GM23338 (cell line): ENCODE measurements at regions not wholly inside any gene's neighbourhood (a gene's known extent, or its start where the extent isn't known, plus 50 kb on each side); places are given as distances from the start of the nearest gene placed in this dataset.

ENCODE experiments used
- CREB1 ChIP-seq: fragments of 250-450 bp; sonication (Bioruptor Pico); IDR thresholded peaks from 2 replicates; pipeline ENCODE4 v1.5.0; 2020; ENCODE audit warnings: low read depth, mild to moderate bottlenecking, moderate library complexity
- EZH2 ChIP-seq: fragments of 200-600 bp; sonication (generic); IDR thresholded peaks from one replicate; pipeline ENCODE4 v1.8.0; 2017; ENCODE audit warnings: antibody characterized with exemption, mild to moderate bottlenecking, low read depth; ENCODE audit not compliant: unreplicated experiment
- EZH2phosphoT487 ChIP-seq: fragments of 200-600 bp; sonication (generic); IDR thresholded peaks from one replicate; pipeline ENCODE4 v1.8.1; 2018; ENCODE audit warnings: antibody characterized with exemption; ENCODE audit not compliant: unreplicated experiment
- JUNB ChIP-seq: IDR thresholded peaks from one replicate; pipeline ENCODE4 v1.6.1; 2016; ENCODE audit warnings: antibody characterized with exemption; ENCODE audit not compliant: unreplicated experiment
- NANOG ChIP-seq: IDR thresholded peaks from 2 replicates; pipeline ENCODE4 v1.6.1; 2016; ENCODE audit warnings: antibody characterized with exemption, borderline replicate concordance
- POLR2AphosphoS5 ChIP-seq: IDR thresholded peaks from 2 replicates; pipeline ENCODE4 v1.6.1; 2016; ENCODE audit warnings: antibody characterized with exemption, low read depth
- STAT1 ChIP-seq: IDR thresholded peaks from one replicate; pipeline ENCODE4 v1.6.1; 2016; ENCODE audit warnings: antibody characterized with exemption; ENCODE audit not compliant: unreplicated experiment
- ZNF114 ChIP-seq: fragments of 250-450 bp; sonication (Bioruptor Pico); IDR thresholded peaks from 2 replicates; pipeline ENCODE4 v1.5.0; 2020; ENCODE audit warnings: mild to moderate bottlenecking, moderate library complexity
- ZNF331 ChIP-seq: fragments of 250-450 bp; sonication (Bioruptor Pico); IDR thresholded peaks from 2 replicates; pipeline ENCODE4 v1.5.0; 2020; ENCODE audit warnings: low read depth, mild to moderate bottlenecking, moderate library complexity
- TF ChIP-seq, protein P1 (sequence below), 2 experiments: fragments of 200-600 bp in 1 of 2; sonication (generic) in 1 of 2; conservative IDR thresholded peaks; 2 replicates each; pipeline versions ENCODE4 v1.5.1 to v1.6.1; 2016 to 2017; ENCODE audit warnings: antibody characterized with exemption in 2 of 2, low read depth in 2 of 2, mild to moderate bottlenecking in 2 of 2, moderate library complexity in 1 of 2
- TF ChIP-seq, protein P2 (sequence below): IDR thresholded peaks from one replicate; pipeline ENCODE4 v1.6.1; 2018; ENCODE audit warnings: antibody characterized with exemption; ENCODE audit not compliant: unreplicated experiment
- TF ChIP-seq, protein P3 (sequence below): IDR thresholded peaks from 2 replicates; pipeline ENCODE4 v1.6.1; 2016; ENCODE audit warnings: antibody characterized with exemption
- TF ChIP-seq, protein P4 (sequence below): fragments of 250-450 bp; sonication (Bioruptor Pico); IDR thresholded peaks from 2 replicates; pipeline ENCODE4 v1.5.0; 2020; ENCODE audit warnings: mild to moderate bottlenecking, moderate library complexity

DNA sequence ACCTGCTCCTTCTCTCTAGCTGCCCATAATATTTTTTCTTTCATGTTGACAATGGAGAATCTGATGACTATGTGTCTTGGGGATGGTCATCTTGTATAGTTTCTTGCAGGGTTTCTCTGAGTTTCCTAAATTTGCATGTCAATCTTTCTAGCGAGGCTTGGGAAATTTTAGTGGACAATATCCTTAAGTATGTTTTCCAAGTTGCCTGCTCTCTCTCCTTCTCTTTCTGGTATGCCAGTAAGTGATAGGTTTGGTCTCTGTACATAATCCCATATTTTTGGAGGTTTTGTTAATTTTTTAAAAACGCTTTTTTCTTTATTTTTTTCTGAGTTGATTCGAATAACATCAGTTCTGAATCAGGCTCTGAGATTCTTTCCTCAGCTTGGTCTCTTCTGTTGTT is 370.9 kb upstream of the LYPLAL1 start:
- TF ChIP-seq, protein P1, sequence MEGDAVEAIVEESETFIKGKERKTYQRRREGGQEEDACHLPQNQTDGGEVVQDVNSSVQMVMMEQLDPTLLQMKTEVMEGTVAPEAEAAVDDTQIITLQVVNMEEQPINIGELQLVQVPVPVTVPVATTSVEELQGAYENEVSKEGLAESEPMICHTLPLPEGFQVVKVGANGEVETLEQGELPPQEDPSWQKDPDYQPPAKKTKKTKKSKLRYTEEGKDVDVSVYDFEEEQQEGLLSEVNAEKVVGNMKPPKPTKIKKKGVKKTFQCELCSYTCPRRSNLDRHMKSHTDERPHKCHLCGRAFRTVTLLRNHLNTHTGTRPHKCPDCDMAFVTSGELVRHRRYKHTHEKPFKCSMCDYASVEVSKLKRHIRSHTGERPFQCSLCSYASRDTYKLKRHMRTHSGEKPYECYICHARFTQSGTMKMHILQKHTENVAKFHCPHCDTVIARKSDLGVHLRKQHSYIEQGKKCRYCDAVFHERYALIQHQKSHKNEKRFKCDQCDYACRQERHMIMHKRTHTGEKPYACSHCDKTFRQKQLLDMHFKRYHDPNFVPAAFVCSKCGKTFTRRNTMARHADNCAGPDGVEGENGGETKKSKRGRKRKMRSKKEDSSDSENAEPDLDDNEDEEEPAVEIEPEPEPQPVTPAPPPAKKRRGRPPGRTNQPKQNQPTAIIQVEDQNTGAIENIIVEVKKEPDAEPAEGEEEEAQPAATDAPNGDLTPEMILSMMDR (conservative IDR thresholded peaks at IDR 0.05; ENCODE audit: low read depth in 2 of 2), result no peak
- TF ChIP-seq POLR2AphosphoS5 (no peak), EZH2phosphoT487 (no peak), EZH2 (no peak), ZNF331 (CRISPR knock-in tag) (no peak), ZNF114 (CRISPR knock-in tag) (no peak), CREB1 (CRISPR knock-in tag) (no peak), JUNB (no peak), NANOG (no peak), STAT1 (no peak)
- TF ChIP-seq, protein P2, sequence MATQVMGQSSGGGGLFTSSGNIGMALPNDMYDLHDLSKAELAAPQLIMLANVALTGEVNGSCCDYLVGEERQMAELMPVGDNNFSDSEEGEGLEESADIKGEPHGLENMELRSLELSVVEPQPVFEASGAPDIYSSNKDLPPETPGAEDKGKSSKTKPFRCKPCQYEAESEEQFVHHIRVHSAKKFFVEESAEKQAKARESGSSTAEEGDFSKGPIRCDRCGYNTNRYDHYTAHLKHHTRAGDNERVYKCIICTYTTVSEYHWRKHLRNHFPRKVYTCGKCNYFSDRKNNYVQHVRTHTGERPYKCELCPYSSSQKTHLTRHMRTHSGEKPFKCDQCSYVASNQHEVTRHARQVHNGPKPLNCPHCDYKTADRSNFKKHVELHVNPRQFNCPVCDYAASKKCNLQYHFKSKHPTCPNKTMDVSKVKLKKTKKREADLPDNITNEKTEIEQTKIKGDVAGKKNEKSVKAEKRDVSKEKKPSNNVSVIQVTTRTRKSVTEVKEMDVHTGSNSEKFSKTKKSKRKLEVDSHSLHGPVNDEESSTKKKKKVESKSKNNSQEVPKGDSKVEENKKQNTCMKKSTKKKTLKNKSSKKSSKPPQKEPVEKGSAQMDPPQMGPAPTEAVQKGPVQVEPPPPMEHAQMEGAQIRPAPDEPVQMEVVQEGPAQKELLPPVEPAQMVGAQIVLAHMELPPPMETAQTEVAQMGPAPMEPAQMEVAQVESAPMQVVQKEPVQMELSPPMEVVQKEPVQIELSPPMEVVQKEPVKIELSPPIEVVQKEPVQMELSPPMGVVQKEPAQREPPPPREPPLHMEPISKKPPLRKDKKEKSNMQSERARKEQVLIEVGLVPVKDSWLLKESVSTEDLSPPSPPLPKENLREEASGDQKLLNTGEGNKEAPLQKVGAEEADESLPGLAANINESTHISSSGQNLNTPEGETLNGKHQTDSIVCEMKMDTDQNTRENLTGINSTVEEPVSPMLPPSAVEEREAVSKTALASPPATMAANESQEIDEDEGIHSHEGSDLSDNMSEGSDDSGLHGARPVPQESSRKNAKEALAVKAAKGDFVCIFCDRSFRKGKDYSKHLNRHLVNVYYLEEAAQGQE, result no peak
- TF ChIP-seq, protein P3, sequence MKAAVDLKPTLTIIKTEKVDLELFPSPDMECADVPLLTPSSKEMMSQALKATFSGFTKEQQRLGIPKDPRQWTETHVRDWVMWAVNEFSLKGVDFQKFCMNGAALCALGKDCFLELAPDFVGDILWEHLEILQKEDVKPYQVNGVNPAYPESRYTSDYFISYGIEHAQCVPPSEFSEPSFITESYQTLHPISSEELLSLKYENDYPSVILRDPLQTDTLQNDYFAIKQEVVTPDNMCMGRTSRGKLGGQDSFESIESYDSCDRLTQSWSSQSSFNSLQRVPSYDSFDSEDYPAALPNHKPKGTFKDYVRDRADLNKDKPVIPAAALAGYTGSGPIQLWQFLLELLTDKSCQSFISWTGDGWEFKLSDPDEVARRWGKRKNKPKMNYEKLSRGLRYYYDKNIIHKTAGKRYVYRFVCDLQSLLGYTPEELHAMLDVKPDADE, result no peak
- TF ChIP-seq, protein P4, sequence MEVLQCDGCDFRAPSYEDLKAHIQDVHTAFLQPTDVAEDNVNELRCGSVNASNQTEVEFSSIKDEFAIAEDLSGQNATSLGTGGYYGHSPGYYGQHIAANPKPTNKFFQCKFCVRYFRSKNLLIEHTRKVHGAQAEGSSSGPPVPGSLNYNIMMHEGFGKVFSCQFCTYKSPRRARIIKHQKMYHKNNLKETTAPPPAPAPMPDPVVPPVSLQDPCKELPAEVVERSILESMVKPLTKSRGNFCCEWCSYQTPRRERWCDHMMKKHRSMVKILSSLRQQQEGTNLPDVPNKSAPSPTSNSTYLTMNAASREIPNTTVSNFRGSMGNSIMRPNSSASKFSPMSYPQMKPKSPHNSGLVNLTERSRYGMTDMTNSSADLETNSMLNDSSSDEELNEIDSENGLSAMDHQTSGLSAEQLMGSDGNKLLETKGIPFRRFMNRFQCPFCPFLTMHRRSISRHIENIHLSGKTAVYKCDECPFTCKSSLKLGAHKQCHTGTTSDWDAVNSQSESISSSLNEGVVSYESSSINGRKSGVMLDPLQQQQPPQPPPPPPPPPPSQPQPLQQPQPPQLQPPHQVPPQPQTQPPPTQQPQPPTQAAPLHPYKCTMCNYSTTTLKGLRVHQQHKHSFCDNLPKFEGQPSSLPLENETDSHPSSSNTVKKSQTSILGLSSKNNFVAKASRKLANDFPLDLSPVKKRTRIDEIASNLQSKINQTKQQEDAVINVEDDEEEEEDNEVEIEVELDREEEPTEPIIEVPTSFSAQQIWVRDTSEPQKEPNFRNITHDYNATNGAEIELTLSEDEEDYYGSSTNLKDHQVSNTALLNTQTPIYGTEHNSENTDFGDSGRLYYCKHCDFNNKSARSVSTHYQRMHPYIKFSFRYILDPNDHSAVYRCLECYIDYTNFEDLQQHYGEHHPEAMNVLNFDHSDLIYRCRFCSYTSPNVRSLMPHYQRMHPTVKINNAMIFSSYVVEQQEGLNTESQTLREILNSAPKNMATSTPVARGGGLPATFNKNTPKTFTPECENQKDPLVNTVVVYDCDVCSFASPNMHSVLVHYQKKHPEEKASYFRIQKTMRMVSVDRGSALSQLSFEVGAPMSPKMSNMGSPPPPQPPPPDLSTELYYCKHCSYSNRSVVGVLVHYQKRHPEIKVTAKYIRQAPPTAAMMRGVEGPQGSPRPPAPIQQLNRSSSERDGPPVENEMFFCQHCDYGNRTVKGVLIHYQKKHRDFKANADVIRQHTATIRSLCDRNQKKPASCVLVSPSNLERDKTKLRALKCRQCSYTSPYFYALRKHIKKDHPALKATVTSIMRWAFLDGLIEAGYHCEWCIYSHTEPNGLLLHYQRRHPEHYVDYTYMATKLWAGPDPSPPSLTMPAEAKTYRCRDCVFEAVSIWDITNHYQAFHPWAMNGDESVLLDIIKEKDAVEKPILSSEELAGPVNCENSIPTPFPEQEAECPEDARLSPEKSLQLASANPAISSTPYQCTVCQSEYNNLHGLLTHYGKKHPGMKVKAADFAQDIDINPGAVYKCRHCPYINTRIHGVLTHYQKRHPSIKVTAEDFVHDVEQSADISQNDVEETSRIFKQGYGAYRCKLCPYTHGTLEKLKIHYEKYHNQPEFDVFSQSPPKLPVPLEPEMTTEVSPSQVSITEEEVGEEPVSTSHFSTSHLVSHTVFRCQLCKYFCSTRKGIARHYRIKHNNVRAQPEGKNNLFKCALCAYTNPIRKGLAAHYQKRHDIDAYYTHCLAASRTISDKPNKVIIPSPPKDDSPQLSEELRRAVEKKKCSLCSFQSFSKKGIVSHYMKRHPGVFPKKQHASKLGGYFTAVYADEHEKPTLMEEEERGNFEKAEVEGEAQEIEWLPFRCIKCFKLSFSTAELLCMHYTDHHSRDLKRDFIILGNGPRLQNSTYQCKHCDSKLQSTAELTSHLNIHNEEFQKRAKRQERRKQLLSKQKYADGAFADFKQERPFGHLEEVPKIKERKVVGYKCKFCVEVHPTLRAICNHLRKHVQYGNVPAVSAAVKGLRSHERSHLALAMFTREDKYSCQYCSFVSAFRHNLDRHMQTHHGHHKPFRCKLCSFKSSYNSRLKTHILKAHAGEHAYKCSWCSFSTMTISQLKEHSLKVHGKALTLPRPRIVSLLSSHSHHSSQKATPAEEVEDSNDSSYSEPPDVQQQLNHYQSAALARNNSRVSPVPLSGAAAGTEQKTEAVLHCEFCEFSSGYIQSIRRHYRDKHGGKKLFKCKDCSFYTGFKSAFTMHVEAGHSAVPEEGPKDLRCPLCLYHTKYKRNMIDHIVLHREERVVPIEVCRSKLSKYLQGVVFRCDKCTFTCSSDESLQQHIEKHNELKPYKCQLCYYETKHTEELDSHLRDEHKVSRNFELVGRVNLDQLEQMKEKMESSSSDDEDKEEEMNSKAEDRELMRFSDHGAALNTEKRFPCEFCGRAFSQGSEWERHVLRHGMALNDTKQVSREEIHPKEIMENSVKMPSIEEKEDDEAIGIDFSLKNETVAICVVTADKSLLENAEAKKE (CRISPR knock-in tag), result no peak
